HL-60 (cell line): ENCODE measurements at regions not wholly inside any gene's neighbourhood (a gene's known extent, or its start where the extent isn't known, plus 50 kb on each side); places are given as distances from the start of the nearest gene placed in this dataset.

Experiments used
- DNase-seq, 2 experiments: peaks; one replicate each; pipeline ENCODE4 v3.0.0-alpha.2; 2010 to 2020; ENCODE audit warnings: low read depth in 1 of 2, low spot score in 1 of 2
- H3K27ac ChIP-seq: fragments of 250-450 bp; sonication (Bioruptor Pico); replicated peaks from 2 replicates; pipeline ENCODE4 v1.5.1; 2020; ENCODE audit warnings: mild to moderate bottlenecking, moderate library complexity
- H3K27me3 ChIP-seq: fragments of 250-450 bp; sonication (Bioruptor Pico); 2 replicates; pipeline ENCODE4 v1.5.1; 2021; ENCODE audit warnings: mild to moderate bottlenecking, moderate library complexity; ENCODE audit not compliant: insufficient read depth, poor library complexity, severe bottlenecking
- H3K4me3 ChIP-seq: replicated peaks from 2 replicates; pipeline ENCODE4 v1.5.1; 2011; ENCODE audit warnings: mild to moderate bottlenecking, control low read depth, low read length; ENCODE audit not compliant: insufficient read depth
- SPI1 ChIP-seq: IDR thresholded peaks from 2 replicates; pipeline ENCODE4 v1.6.1; 2012; ENCODE audit warnings: low read depth, mild to moderate bottlenecking, borderline replicate concordance

DNA sequence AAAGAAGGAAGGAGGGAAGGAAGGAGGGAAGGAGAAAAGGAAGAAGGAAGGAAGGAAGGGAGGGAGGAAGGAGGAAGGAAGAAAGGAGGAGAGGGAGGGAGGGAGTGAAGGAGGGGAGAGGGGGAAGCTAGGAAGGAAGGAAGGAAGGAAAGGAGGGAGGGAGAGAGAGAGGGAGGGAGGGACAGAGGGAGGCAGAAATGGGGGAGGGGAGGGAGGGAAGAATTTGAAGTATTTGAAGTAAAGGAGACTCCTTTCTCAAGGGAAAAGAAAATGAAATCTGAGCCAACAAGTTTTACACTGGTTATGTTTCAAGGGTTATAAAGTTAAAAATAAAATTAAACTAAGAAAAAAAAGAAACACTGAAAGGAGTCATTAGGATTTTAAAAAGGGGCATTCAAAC lies 431.4 kb downstream of the BRINP3 start:
- DNase-seq: no peak
- no peak for TF ChIP-seq SPI1
- no peak overlapping the region for H3K27ac ChIP-seq
- no peaks in the 10 kb centered on the region for H3K27me3 ChIP-seq
- no peak overlapping the region for H3K4me3 ChIP-seq
